Naive thymus-derived CD4-positive, alpha-beta T cell (primary cell): ENCODE measurements at regions not wholly inside any gene's neighbourhood (a gene's known extent, or its start where the extent isn't known, plus 50 kb on each side); places are given as distances from the start of the nearest gene placed in this dataset.

Experiments
- ATAC-seq: fragments of 150-1000 bp; cut with Tn5 transposase; 2 replicates; pipeline ENCODE4 v1.10.0; 2021; ENCODE audit warnings: mild to moderate bottlenecking, moderate library complexity
- CTCF ChIA-PET: fragments of 350-600 bp; sonication (Branson Sonifier 250); formaldehyde crosslinking; loops from one replicate; lab custom pipeline; 2021; ENCODE audit warnings: antibody characterized with exemption; lab: Charles Lee
- POLR2A ChIA-PET: fragments of 350-600 bp; sonication (Branson Sonifier 250); formaldehyde crosslinking; loops from one replicate; lab custom pipeline; 2021; ENCODE audit warnings: antibody characterized with exemption, inconsistent platforms; lab: Charles Lee
- DNase-seq, 9 donors: peaks; one replicate each; pipeline versions ENCODE4 v3.0.0 to v3.0.0-alpha.2; 2020 to 2022; ENCODE audit warnings: mixed read lengths in 1 of 9
- H3K27ac ChIP-seq: one replicate; pipeline ENCODE4 v1.7.0; 2013; ENCODE audit warnings: mild to moderate bottlenecking, low read depth, low read length, moderate library complexity
- H3K27me3 ChIP-seq, 2 donors: one replicate each; pipeline ENCODE4 v1.7.0; 2013; ENCODE audit warnings: low read length in 2 of 2, mild to moderate bottlenecking in 2 of 2, moderate library complexity in 2 of 2; ENCODE audit not compliant: control insufficient read depth in 2 of 2, insufficient read depth in 2 of 2
- H3K36me3 ChIP-seq, 3 experiments: 1 replicate in 2 of 3; 2 replicates in 1 of 3; pipeline ENCODE4 v1.7.0; 2013; ENCODE audit warnings: low read length in 3 of 3, mild to moderate bottlenecking in 3 of 3, moderate library complexity in 1 of 3; ENCODE audit not compliant: insufficient read depth in 3 of 3, control insufficient read depth in 2 of 3
- H3K4me1 ChIP-seq, 2 donors: one replicate each; pipeline ENCODE4 v1.7.0; 2013; ENCODE audit warnings: low read length in 2 of 2, mild to moderate bottlenecking in 2 of 2, moderate library complexity in 1 of 2; ENCODE audit not compliant: control insufficient read depth in 2 of 2, insufficient read depth in 2 of 2
- H3K4me3 ChIP-seq: 2 replicates; pipeline ENCODE4 v1.7.0; 2013; ENCODE audit warnings: mild to moderate bottlenecking, low read length
- H3K9me3 ChIP-seq, 3 experiments: 1 replicate in 2 of 3; 2 replicates in 1 of 3; pipeline ENCODE4 v1.7.0; 2013; ENCODE audit warnings: low read length in 3 of 3; ENCODE audit not compliant: control insufficient read depth in 2 of 3
- H3K27ac Mint-ChIP-seq, 9 donors: one replicate each; pipeline ENCODE4 v1.8.0; 2020 to 2022; ENCODE audit warnings: mixed read lengths in 9 of 9, mild to moderate bottlenecking in 8 of 9, moderate library complexity in 5 of 9, inconsistent platforms in 2 of 9
- H3K27me3 Mint-ChIP-seq, 5 donors: one replicate each; pipeline ENCODE4 v1.8.0; 2021 to 2022; ENCODE audit warnings: mixed read lengths in 5 of 5, mild to moderate bottlenecking in 1 of 5
- H3K36me3 Mint-ChIP-seq, 5 donors: one replicate each; pipeline ENCODE4 v1.8.0; 2020 to 2022; ENCODE audit warnings: mixed read lengths in 5 of 5, mild to moderate bottlenecking in 3 of 5, inconsistent platforms in 1 of 5
- H3K4me1 Mint-ChIP-seq, 7 donors: one replicate each; pipeline ENCODE4 v1.8.0; 2020 to 2022; ENCODE audit warnings: mixed read lengths in 7 of 7, mild to moderate bottlenecking in 3 of 7, inconsistent platforms in 1 of 7
- H3K4me3 Mint-ChIP-seq, 10 donors: one replicate each; pipeline ENCODE4 v1.8.0; 2020 to 2022; ENCODE audit warnings: mild to moderate bottlenecking in 10 of 10, mixed read lengths in 10 of 10, moderate library complexity in 6 of 10, inconsistent platforms in 2 of 10
- H3K9me3 Mint-ChIP-seq, 11 donors: one replicate each; pipeline ENCODE4 v1.8.0; 2020 to 2022; ENCODE audit warnings: mixed read lengths in 11 of 11, mild to moderate bottlenecking in 4 of 11, inconsistent platforms in 1 of 11, moderate library complexity in 1 of 11
- intact Hi-C, 2 donors: fragments of 100-400 bp; cut with micrococcal nuclease; formaldehyde crosslinking; loops; one replicate each; pipeline ENCODE4 v1.15.1; 2023

GRCh38 chr7:96614154-96614867 is 95.3 kb downstream of the SEM1 start:
- H3K4me3 Mint-ChIP-seq, result no peak overlapping the region
- H3K4me1 ChIP-seq, result no peaks in the 10 kb centered on the region
- H3K27ac Mint-ChIP-seq, result no peak overlapping the region
- H3K9me3 Mint-ChIP-seq, result peaks cover 5 to 62% (median 21%) of the 10 kb centered on the region in 11 donors
- H3K36me3 Mint-ChIP-seq, result peaks cover 0 to 16% (median 4%) of the 10 kb centered on the region in 5 donors
- CTCF ChIA-PET, result no interaction called here
- H3K4me3 ChIP-seq, result no peak overlapping the region
- peaks cover 0 to 14% (median 9%) of the 10 kb centered on the region in 5 donors for H3K27me3 Mint-ChIP-seq
- H3K27me3 ChIP-seq, result no peaks in the 10 kb centered on the region
- POLR2A ChIA-PET, result no interaction called here
- peaks cover 0 to 7% (median 0%) of the 10 kb centered on the region in 3 experiments for H3K9me3 ChIP-seq
- H3K4me1 Mint-ChIP-seq, result no peaks in the 10 kb centered on the region
- no peak overlapping the region for H3K27ac ChIP-seq
- H3K36me3 ChIP-seq, result no peaks in the 10 kb centered on the region
- no peak for ATAC-seq
- intact Hi-C loops, result no loop called here
- no peak for DNase-seq

DNA sequence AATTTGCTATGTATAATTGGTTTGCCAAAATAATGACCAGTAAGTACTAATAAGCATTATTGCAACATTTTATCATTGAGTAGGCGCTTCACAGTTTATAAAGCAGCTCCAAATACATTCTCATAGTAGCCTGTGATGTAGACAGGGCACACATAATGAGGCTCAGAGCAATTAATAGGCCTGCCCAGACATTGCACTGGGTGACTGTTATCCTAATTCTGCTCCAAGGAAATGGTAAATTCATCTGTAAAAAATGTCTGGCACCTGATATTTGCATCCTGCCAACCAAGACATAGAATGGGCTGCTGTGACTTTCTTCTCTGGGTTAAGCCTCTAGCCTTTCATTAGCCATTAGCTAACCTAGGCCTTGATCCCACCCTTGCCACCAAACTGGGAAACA is 97.6 kb downstream of the SEM1 start:
- CTCF ChIA-PET, result no interaction called here
- no peak overlapping the region for H3K27ac ChIP-seq
- H3K27me3 ChIP-seq, result peaks cover 0 to 2% of the 10 kb centered on the region in 2 donors
- H3K4me3 Mint-ChIP-seq, result no peak overlapping the region
- peaks cover 0 to 4% (median 0%) of the 10 kb centered on the region in 5 donors for H3K36me3 Mint-ChIP-seq
- ATAC-seq, result no peak
- no peaks in the 10 kb centered on the region for H3K4me1 ChIP-seq
- no peak for DNase-seq
- no peaks in the 10 kb centered on the region for H3K36me3 ChIP-seq
- peaks cover 0 to 5% (median 0%) of the 10 kb centered on the region in 3 experiments for H3K9me3 ChIP-seq
- H3K27ac Mint-ChIP-seq, result no peak overlapping the region
- intact Hi-C loops, result no loop called here
- POLR2A ChIA-PET, result no interaction called here
- peaks cover 0 to 44% (median 12%) of the 10 kb centered on the region in 11 donors for H3K9me3 Mint-ChIP-seq
- H3K4me1 Mint-ChIP-seq, result no peaks in the 10 kb centered on the region
- peaks cover 2 to 20% (median 14%) of the 10 kb centered on the region in 5 donors for H3K27me3 Mint-ChIP-seq
- no peak overlapping the region for H3K4me3 ChIP-seq

- H3K27me3 ChIP-seq, result peaks cover 0 to 2% of the 10 kb centered on the region in 2 donors
- H3K9me3 Mint-ChIP-seq, result peaks cover 0 to 5% (median 0%) of the 10 kb centered on the region in 11 donors
- no peaks in the 10 kb centered on the region for H3K9me3 ChIP-seq
- no peak for ATAC-seq
- H3K4me3 Mint-ChIP-seq, result no peak overlapping the region
- H3K36me3 Mint-ChIP-seq, result no peaks in the 10 kb centered on the region
- H3K36me3 ChIP-seq, result no peaks in the 10 kb centered on the region
- H3K27ac ChIP-seq, result no peak overlapping the region
- no peaks in the 10 kb centered on the region for H3K4me1 Mint-ChIP-seq
- DNase-seq, result no peak
- peaks cover 5 to 25% (median 23%) of the 10 kb centered on the region in 5 donors for H3K27me3 Mint-ChIP-seq
- intact Hi-C loops, result no loop called here
- H3K4me1 ChIP-seq, result no peaks in the 10 kb centered on the region
- ChIA-PET POLR2A (no interaction called here), CTCF (no interaction called here)
- H3K27ac Mint-ChIP-seq, result no peak overlapping the region
- no peak overlapping the region for H3K4me3 ChIP-seq
Observed at GRCh38 chr7:96605045-96605716, 104.5 kb downstream of the SEM1 start.

- H3K4me3 Mint-ChIP-seq, result no peak overlapping the region
- Histone ChIP-seq H3K36me3 (no peaks in the 10 kb centered on the region), H3K9me3 (no peaks in the 10 kb centered on the region), H3K27ac (no peak overlapping the region), H3K27me3 (no peaks in the 10 kb centered on the region), H3K4me1 (no peaks in the 10 kb centered on the region), H3K4me3 (no peak overlapping the region)
- no peak overlapping the region for H3K27ac Mint-ChIP-seq
- no peaks in the 10 kb centered on the region for H3K4me1 Mint-ChIP-seq
- no peaks in the 10 kb centered on the region for H3K36me3 Mint-ChIP-seq
- ChIA-PET CTCF (no interaction called here), POLR2A (no interaction called here)
- peaks cover 12 to 36% (median 30%) of the 10 kb centered on the region in 5 donors for H3K27me3 Mint-ChIP-seq
- H3K9me3 Mint-ChIP-seq, result no peaks in the 10 kb centered on the region
- DNase-seq (no peak), ATAC-seq (no peak)
- intact Hi-C loops, result loop anchor here in 1 of 2 donors (5.0 kb wide), 1 partner anchor 428 kb away; no protein-coding TSS in a partner anchor
Observed at GRCh38 chr7:96599288-96599936, 110.2 kb downstream of the SEM1 start.

DNA sequence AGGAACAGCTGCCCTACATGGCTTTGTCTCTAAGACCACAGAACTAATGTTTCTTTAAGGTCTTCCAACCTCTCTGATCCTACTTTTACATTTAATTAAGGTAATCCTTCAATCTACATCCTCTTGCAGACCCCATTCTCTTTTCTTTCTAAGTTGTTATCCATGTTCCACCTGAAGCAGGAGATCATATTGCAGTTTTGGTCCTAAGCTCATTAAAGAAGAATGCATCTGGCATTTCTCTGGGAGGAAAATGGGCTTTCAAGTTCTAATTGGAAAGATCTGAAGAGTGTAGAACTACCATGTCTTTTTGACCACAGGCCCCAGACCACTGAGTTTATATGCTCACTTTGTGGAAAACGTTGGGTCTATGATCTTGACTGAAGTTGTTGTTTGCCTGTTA is 111.2 kb downstream of the SEM1 start:
- H3K4me1 Mint-ChIP-seq, result no peaks in the 10 kb centered on the region
- Histone ChIP-seq H3K27ac (no peak overlapping the region), H3K36me3 (no peaks in the 10 kb centered on the region), H3K4me1 (no peaks in the 10 kb centered on the region), H3K9me3 (no peaks in the 10 kb centered on the region), H3K4me3 (no peak overlapping the region), H3K27me3 (no peaks in the 10 kb centered on the region)
- DNase-seq (no peak), ATAC-seq (no peak)
- no peak overlapping the region for H3K4me3 Mint-ChIP-seq
- H3K27me3 Mint-ChIP-seq, result peaks cover 14 to 36% (median 30%) of the 10 kb centered on the region in 5 donors
- intact Hi-C loops, result loop anchor here in 1 of 2 donors (5.0 kb wide), 1 partner anchor 429 kb away; no protein-coding TSS in a partner anchor
- no peak overlapping the region for H3K27ac Mint-ChIP-seq
- CTCF ChIA-PET, result no interaction called here
- H3K9me3 Mint-ChIP-seq, result no peaks in the 10 kb centered on the region
- H3K36me3 Mint-ChIP-seq, result no peaks in the 10 kb centered on the region
- POLR2A ChIA-PET, result no interaction called here

- Histone ChIP-seq H3K36me3 (no peaks in the 10 kb centered on the region), H3K4me1 (no peaks in the 10 kb centered on the region), H3K4me3 (no peak overlapping the region), H3K27me3 (no peaks in the 10 kb centered on the region), H3K27ac (no peak overlapping the region), H3K9me3 (no peaks in the 10 kb centered on the region)
- H3K27ac Mint-ChIP-seq, result no peak overlapping the region
- ATAC-seq (no peak), DNase-seq (peak in 2 of 9 donors; percentile 0 to 3)
- no peaks in the 10 kb centered on the region for H3K4me1 Mint-ChIP-seq
- ChIA-PET POLR2A (no interaction called here), CTCF (no interaction called here)
- no peaks in the 10 kb centered on the region for H3K9me3 Mint-ChIP-seq
- no peaks in the 10 kb centered on the region for H3K36me3 Mint-ChIP-seq
- peaks cover 24 to 35% (median 30%) of the 10 kb centered on the region in 5 donors for H3K27me3 Mint-ChIP-seq
- intact Hi-C loops, result loop anchor here in 1 of 2 donors (5.0 kb wide), 1 partner anchor 431 kb away; no protein-coding TSS in a partner anchor
- no peak overlapping the region for H3K4me3 Mint-ChIP-seq
Observed at GRCh38 chr7:96596120-96596826, 113.4 kb downstream of the SEM1 start.
